SK-N-MC (cell line): ENCODE measurements at regions not wholly inside any gene's neighbourhood (a gene's known extent, or its start where the extent isn't known, plus 50 kb on each side); places are given as distances from the start of the nearest gene placed in this dataset.

Experiments used
- EZH2 ChIP-seq: fragments of 200-600 bp; sonication (generic); IDR thresholded peaks from one replicate; pipeline ENCODE4 v1.6.1; 2017; ENCODE audit warnings: antibody characterized with exemption
- FOXP2 ChIP-seq: optimal IDR thresholded peaks from 2 replicates; pipeline ENCODE3; 2011; ENCODE audit warnings: mild to moderate bottlenecking, moderate library complexity; ENCODE audit not compliant: insufficient read depth; ENCODE audit errors: extremely low read length, control extremely low read depth
- POLR2AphosphoS5 ChIP-seq: IDR thresholded peaks from 2 replicates; pipeline ENCODE4 v1.6.1; 2012; ENCODE audit warnings: mild to moderate bottlenecking, low read depth, low read length, borderline replicate concordance

DNA sequence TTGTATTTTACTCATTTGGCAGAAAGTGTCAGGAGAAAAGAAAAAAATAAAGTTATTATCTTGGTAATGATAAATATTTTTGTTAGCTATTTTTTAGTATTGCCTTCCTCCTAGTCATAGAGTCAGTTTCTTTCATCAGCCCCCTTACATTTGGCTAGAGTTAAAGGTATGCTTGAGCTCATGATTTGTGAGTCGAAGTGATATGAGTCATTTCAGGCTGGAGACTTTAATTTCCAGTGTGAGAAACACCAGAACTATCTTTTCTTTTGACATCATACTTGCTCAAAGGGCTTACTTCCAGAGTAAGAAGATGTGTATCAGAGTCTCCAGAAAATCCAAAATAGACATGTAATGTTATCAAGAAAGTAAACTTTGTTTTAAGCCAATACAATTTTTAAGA lies 746.7 kb upstream of the TYRP1 start:
- TF ChIP-seq EZH2, result no peak
- TF ChIP-seq FOXP2, result no peak
- no peak for TF ChIP-seq POLR2AphosphoS5
